GM19395 (cell line): ENCODE measurements at regions not wholly inside any gene's neighbourhood (a gene's known extent, or its start where the extent isn't known, plus 50 kb on each side); places are given as distances from the start of the nearest gene placed in this dataset.
"Not testable (repeated sequence)": the region's sequence is repeated elsewhere in the genome, so short reads cannot be mapped to it uniquely, and the experiment has no call there.

ENCODE experiments used
- ATAC-seq: cut with Tn5 transposase; IDR thresholded peaks from one replicate; pipeline ENCODE4 v1.9.1; 2021; ENCODE audit warnings: mild to moderate bottlenecking, moderate library complexity; ENCODE audit not compliant: unreplicated experiment

DNA sequence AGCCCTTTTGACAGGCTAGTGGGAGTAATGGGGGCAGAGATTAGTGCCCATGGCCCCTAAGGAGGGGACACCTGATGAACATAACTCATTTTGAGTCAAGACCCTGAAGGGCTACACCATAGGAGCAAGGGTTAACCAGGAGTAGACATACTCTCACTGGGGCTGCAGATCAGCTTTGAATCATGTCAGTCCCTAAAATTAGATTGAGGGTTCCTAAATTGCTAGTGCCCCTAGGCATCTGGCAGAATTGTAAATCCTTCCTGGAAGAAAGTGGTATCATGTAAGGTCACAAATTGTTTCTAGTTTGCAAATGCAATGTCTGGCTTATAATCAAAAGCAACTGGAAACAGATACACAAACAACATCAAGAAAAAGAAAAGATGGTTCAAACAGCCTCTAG, 52.1 kb upstream of the LRRC37A2 start:
- not testable (repeated sequence) for ATAC-seq

GRCh38 chr17:46455069-46455468, 57.2 kb upstream of the LRRC37A2 start:
- not testable (repeated sequence) for ATAC-seq

GRCh38 chr17:46454572-46454971, 57.7 kb upstream of the LRRC37A2 start:
- not testable (repeated sequence) for ATAC-seq

- ATAC-seq, result not testable (repeated sequence)
These were observed 59.2 kb upstream of the LRRC37A2 start for GRCh38 chr17:46453077-46453476.

- ATAC-seq, result not testable (repeated sequence)
These were observed 66.4 kb upstream of the LRRC37A2 start for GRCh38 chr17:46445849-46446248.

DNA sequence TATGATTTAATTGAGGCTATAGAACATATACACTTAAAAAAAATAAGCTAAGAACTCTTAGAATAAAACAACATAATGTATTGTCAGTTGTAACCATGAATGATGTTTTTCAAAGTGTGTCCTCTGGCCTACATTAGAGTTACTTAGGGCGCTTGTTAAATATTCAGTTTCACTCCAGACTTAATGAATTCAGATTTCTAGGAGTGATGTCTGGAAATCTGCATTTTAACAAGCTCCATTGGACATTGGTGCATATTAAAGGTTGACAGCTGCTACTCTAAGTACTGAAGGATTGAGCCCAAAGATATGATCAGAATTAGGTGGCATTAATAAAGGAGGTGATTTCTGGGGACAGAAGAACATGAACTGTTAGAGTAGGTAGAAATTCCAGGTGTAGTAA, 66.9 kb upstream of the LRRC37A2 start:
- not testable (repeated sequence) for ATAC-seq

DNA sequence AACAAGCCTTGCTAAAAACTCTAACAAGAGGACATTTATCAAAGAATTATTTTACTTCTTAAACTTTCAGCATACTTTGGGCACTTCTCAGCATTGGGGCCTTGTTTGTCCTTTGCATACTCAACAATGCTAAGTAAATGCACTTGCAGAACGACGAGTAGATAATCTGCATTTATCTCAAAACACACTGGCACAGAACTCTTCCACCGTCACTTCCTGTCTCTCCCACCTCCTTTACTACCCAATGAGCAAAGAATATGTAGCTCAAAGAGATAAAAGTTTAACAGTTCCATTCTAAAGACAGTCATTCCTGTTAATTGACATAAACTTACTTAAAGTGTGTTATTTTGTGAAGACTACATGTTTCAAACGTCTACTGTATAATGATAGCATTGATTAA, 70.1 kb upstream of the LRRC37A2 start:
- not testable (repeated sequence) for ATAC-seq

DNA sequence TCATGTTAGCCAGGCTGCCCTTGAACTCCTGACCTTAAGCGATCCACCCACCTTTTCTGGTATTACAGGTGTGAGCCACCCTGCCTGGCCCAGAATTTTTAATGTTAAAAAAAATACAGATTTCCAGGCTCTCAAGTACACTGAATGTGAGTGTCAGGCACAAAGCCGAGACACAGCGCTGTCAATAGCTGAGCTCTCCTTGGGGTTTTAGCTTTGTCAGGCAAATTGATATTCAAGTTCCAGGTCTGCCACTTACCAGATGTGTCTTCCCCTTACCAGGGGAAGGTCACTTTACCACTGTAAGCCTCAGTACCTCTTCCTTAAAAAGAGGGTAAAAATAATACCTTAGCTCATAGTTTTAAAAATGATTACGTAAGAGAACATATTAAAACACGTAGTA, 71.6 kb upstream of the LRRC37A2 start:
- not testable (repeated sequence) for ATAC-seq

DNA sequence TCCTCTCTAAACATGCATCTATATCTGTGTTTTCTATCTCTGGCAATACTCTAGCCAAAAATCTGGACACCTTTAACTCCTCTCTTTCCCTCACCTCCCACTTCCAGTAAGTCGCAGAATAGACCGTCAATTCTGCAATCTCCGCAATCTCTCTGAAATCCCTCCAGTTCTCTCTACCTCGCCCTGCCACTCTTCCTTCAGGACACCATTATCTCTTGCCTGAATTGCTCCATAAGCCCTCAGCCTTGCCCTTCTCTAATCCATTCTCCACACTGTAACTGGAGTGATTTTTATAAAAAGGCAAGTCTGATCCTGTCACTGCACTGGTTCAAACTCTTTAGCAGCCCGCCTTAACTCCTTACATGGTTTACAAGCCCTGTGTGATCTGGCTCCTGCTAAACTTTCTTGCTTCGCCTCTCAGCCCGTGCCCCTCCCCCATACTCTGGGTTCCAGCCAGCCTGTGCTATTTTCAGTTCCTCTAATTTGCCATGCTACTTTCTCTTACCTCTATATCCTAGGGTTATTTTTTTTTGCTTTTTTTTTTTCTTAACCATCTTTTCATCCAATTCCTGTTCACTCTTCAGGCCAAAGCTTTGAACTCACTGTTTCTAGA, 73.0 kb upstream of the ARL17B start:
- ATAC-seq, result peak; percentile 78

DNA sequence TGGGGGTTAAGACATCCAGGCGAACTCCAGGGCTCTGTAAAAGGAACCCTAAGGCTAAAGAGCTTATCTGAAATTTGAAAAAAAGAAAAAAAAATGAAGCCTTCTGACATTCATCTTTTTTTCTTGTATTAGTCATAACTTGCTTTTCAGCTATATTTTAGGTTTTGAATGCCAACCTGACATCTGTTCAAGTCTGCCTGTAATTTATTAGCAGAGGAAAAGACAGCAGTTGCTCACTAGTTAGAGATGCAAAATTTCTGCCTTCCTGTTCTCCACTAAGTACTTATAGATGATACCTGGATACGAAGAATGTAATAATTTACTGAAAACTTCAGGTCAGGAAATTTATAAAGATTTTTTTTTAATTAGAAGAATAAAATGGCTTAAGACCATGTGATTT, 68.7 kb upstream of the ARL17B start:
- ATAC-seq, result not testable (repeated sequence)

DNA sequence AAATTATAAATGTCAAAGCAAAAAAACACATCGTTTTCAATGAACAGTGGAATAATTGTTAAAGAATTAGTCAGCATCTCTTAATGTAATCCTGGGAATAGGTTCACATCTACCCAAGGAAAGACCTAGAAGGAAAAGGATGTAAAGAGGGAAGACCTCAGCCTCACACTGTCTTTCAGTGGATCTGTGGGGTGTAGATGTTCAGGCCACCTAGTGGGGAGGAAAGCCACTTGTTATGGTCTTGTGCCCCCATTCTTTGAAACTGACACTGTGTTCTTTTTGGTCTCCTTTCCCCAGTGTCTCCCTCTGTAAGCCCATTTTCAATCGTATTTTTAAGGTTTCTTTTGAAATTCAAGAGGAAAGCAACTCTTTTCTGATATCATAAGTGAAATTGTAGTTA, 68.1 kb upstream of the ARL17B start:
- ATAC-seq, result not testable (repeated sequence)

DNA sequence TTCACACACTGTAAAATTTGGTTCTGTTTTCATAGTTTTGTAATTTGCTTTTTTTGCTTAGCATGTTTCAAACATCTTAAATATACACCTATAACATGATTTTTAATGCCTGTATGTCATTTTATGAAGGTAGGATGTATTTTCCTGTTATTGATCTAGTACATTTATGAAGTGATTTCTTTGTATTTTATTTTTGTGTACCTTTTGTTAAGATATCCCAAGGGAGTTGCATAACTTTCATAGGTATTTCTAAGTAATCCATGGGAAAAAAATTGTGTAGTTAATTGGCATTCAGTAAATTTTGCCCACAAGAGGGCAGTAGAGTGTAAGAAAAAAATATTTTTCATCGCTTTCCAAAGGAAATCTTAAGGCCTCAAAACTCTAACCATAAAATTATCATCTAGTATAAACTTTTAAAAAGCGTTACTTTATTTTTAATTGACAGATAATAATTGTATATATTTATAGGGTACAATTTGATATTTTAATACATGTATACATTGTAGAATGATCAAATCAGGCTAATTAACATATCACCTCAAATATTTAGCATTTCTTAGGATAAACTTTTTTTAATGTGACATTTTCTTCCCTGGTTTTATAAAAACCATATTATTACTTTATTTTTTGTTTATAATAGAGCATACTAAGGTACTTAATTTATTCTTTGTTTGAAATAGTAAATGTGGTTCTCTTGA, 62.8 kb upstream of the ARL17B start:
- ATAC-seq, result not testable (repeated sequence)

- not testable (repeated sequence) for ATAC-seq
These were observed 56.3 kb upstream of the ARL17B start for GRCh38 chr17:46417907-46418306.

DNA sequence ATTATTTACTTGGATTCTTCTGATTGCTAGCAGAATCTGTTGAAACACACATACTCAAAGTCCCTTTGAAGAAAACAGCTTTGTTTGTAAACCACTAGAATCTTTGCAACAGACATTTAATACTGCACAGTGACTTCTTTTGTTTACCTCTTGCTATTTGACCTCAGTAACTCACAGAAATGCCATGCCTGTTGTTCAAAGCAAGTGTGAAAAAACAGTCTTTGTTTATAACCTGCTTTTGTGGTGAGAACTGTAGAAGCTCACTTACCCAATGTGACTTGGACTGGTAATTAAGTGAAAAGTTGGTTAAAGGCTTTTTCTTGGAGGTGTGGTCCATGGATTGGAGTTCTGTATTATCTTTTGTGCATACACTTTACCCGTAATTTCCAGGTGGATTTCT, 55.7 kb upstream of the ARL17B start:
- not testable (repeated sequence) for ATAC-seq

DNA sequence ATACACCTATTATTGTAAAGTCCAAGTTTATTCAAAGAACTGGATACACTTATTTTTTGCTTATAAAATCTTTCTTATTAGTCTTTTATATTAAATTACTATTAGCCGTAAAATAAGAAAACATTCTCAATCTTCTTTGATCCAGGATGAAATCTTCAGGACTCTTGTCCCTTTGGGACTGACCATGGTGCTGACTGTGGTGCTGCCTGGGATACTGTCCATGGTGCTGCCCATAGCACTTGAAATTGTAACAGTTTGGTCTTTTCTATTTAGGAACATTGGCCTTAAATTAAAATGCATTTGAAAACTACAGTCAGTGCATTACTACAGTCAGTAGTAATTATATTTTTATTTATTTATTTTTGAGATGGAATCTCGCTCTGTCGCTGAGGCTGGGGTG, 53.0 kb upstream of the ARL17B start:
- ATAC-seq, result not testable (repeated sequence)

GRCh38 chr17:46412156-46412555, 50.6 kb upstream of the ARL17B start:
- not testable (repeated sequence) for ATAC-seq

DNA sequence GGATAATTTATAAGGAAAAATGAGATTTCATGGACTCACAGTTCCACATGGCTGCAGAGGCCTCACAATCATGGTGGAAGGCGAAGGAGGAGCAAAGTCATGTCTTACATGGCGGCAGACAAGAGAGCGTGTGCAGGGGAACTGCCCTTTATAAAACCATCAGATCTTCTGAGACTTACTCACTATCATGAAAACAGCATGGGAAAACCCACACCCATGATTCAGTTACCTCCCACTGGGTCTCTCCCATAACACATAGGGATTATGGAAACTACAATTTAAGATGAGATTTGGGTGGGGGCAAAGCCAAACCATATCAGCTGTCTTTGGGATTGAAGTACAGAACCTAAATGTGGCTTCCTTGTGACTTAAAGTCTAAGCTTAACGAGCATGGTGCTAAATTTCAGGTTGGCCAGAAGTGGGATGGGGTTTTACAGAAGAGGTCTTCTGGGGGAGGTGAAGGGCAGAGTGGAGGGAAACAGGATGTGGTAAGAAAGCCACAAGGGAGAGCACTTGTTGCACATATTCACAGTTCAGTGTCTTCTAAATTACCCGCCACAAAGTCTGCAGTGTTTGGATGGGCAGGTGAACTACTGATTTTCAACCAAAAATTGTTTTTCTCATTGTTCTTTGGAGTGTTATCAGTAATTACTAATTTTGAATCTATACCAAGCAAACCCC, 49.7 kb upstream of the ARL17B start:
- peak; percentile 53 for ATAC-seq
